ENCODE measurements at regions not wholly inside any gene's neighbourhood (a gene's known extent, or its start where the extent isn't known, plus 50 kb on each side); places are given as distances from the start of the nearest gene placed in this dataset.
A peak's percentile ranks its signal among the peaks of the same experiment; 100 is the strongest.

- DNase-seq (ENCODE audit: insufficient read length, low spot score, missing footprints), result no peak
- H3K4me1 ChIP-seq (ENCODE audit: insufficient read depth, low read length), result peaks cover 42% of the 10 kb centered on the region
- no peaks in the 10 kb centered on the region for H3K79me2 ChIP-seq (ENCODE audit: insufficient read depth, low read length)
- no peaks in the 10 kb centered on the region for H3K27me3 ChIP-seq (ENCODE audit: insufficient read depth, low read length)
- no peaks in the 10 kb centered on the region for H4K20me1 ChIP-seq (ENCODE audit: insufficient read depth, low read length)
- no peak overlapping the region for H2AFZ ChIP-seq (ENCODE audit: low read length)
- no peaks in the 10 kb centered on the region for H3K9me3 ChIP-seq (ENCODE audit: low read depth, low read length)
- no peak overlapping the region for H3K4me3 ChIP-seq (ENCODE audit: insufficient read depth, low read length)
- H3K4me2 ChIP-seq (ENCODE audit: insufficient read depth, low read length), result no peak overlapping the region
- TF ChIP-seq CTCF (IDR thresholded peaks at IDR 0.05; ENCODE audit: extremely low read depth, low read depth, low read length), result no peak
- no peaks in the 10 kb centered on the region for H3K36me3 ChIP-seq (ENCODE audit: insufficient read depth, low read length)
- H3K27ac ChIP-seq (ENCODE audit: low read depth, low read length), result peak overlapping the region; percentile 53
Observed at GRCh38 chrX:45716750-45717149, 516.1 kb upstream of the DIPK2B start.

- H3K27me3 ChIP-seq (ENCODE audit: insufficient read depth, low read length), result no peaks in the 10 kb centered on the region
- no peaks in the 10 kb centered on the region for H4K20me1 ChIP-seq (ENCODE audit: insufficient read depth, low read length)
- no peaks in the 10 kb centered on the region for H3K79me2 ChIP-seq (ENCODE audit: insufficient read depth, low read length)
- TF ChIP-seq CTCF (IDR thresholded peaks at IDR 0.05; ENCODE audit: extremely low read depth, low read depth, low read length), result no peak
- H3K36me3 ChIP-seq (ENCODE audit: insufficient read depth, low read length), result no peaks in the 10 kb centered on the region
- no peak overlapping the region for H2AFZ ChIP-seq (ENCODE audit: low read length)
- peak overlapping the region; percentile 53 for H3K27ac ChIP-seq (ENCODE audit: low read depth, low read length)
- no peaks in the 10 kb centered on the region for H3K9me3 ChIP-seq (ENCODE audit: low read depth, low read length)
- peaks cover 52% of the 10 kb centered on the region for H3K4me1 ChIP-seq (ENCODE audit: insufficient read depth, low read length)
- no peak overlapping the region for H3K4me2 ChIP-seq (ENCODE audit: insufficient read depth, low read length)
- no peak for DNase-seq (ENCODE audit: insufficient read length, low spot score, missing footprints)
- H3K4me3 ChIP-seq (ENCODE audit: insufficient read depth, low read length), result no peak overlapping the region
Observed at GRCh38 chrX:45715748-45716147, 515.1 kb upstream of the DIPK2B start.

- peaks cover 58% of the 10 kb centered on the region for H3K4me1 ChIP-seq (ENCODE audit: insufficient read depth, low read length)
- peak overlapping the region; percentile 53 for H3K27ac ChIP-seq (ENCODE audit: low read depth, low read length)
- TF ChIP-seq CTCF (IDR thresholded peaks at IDR 0.05; ENCODE audit: extremely low read depth, low read depth, low read length), result no peak
- no peaks in the 10 kb centered on the region for H3K27me3 ChIP-seq (ENCODE audit: insufficient read depth, low read length)
- H3K4me2 ChIP-seq (ENCODE audit: insufficient read depth, low read length), result no peak overlapping the region
- no peaks in the 10 kb centered on the region for H4K20me1 ChIP-seq (ENCODE audit: insufficient read depth, low read length)
- no peaks in the 10 kb centered on the region for H3K36me3 ChIP-seq (ENCODE audit: insufficient read depth, low read length)
- H3K9me3 ChIP-seq (ENCODE audit: low read depth, low read length), result no peaks in the 10 kb centered on the region
- H3K4me3 ChIP-seq (ENCODE audit: insufficient read depth, low read length), result no peak overlapping the region
- DNase-seq (ENCODE audit: insufficient read length, low spot score, missing footprints), result peak; percentile 11
- H3K79me2 ChIP-seq (ENCODE audit: insufficient read depth, low read length), result no peaks in the 10 kb centered on the region
- H2AFZ ChIP-seq (ENCODE audit: low read length), result no peak overlapping the region
Observed at GRCh38 chrX:45714866-45715265, 514.2 kb upstream of the DIPK2B start.

- H3K27ac ChIP-seq (ENCODE audit: low read depth, low read length), result peak overlapping the region; percentile 73
- no peaks in the 10 kb centered on the region for H3K27me3 ChIP-seq (ENCODE audit: insufficient read depth, low read length)
- no peak for DNase-seq (ENCODE audit: insufficient read length, low spot score, missing footprints)
- H3K4me3 ChIP-seq (ENCODE audit: insufficient read depth, low read length), result no peak overlapping the region
- H3K9me3 ChIP-seq (ENCODE audit: low read depth, low read length), result no peaks in the 10 kb centered on the region
- H3K36me3 ChIP-seq (ENCODE audit: insufficient read depth, low read length), result no peaks in the 10 kb centered on the region
- peaks cover 68% of the 10 kb centered on the region for H3K4me1 ChIP-seq (ENCODE audit: insufficient read depth, low read length)
- H2AFZ ChIP-seq (ENCODE audit: low read length), result no peak overlapping the region
- peak overlapping the region; percentile 74 for H3K4me2 ChIP-seq (ENCODE audit: insufficient read depth, low read length)
- TF ChIP-seq CTCF (IDR thresholded peaks at IDR 0.05; ENCODE audit: extremely low read depth, low read depth, low read length), result no peak
- H4K20me1 ChIP-seq (ENCODE audit: insufficient read depth, low read length), result no peaks in the 10 kb centered on the region
- no peaks in the 10 kb centered on the region for H3K79me2 ChIP-seq (ENCODE audit: insufficient read depth, low read length)
Observed at GRCh38 chrX:45712067-45712466, 511.4 kb upstream of the DIPK2B start.
